HL-60 (cell line): ENCODE measurements at regions not wholly inside any gene's neighbourhood (a gene's known extent, or its start where the extent isn't known, plus 50 kb on each side); places are given as distances from the start of the nearest gene placed in this dataset.

Source experiments
- REST ChIP-seq: IDR thresholded peaks from 2 replicates; pipeline ENCODE4 v1.6.1; 2012; ENCODE audit warnings: low read depth; ENCODE audit not compliant: insufficient replicate concordance
- TF ChIP-seq, protein P1 (sequence below): IDR thresholded peaks from one replicate; pipeline ENCODE4 v1.5.1; 2011; ENCODE audit warnings: low read length, control low read depth, inconsistent platforms; ENCODE audit not compliant: insufficient read depth

GRCh38 chr18:41617647-41618046 is 337.4 kb upstream of the PIK3C3 start:
- TF ChIP-seq, protein P1, sequence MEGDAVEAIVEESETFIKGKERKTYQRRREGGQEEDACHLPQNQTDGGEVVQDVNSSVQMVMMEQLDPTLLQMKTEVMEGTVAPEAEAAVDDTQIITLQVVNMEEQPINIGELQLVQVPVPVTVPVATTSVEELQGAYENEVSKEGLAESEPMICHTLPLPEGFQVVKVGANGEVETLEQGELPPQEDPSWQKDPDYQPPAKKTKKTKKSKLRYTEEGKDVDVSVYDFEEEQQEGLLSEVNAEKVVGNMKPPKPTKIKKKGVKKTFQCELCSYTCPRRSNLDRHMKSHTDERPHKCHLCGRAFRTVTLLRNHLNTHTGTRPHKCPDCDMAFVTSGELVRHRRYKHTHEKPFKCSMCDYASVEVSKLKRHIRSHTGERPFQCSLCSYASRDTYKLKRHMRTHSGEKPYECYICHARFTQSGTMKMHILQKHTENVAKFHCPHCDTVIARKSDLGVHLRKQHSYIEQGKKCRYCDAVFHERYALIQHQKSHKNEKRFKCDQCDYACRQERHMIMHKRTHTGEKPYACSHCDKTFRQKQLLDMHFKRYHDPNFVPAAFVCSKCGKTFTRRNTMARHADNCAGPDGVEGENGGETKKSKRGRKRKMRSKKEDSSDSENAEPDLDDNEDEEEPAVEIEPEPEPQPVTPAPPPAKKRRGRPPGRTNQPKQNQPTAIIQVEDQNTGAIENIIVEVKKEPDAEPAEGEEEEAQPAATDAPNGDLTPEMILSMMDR: no peak
- TF ChIP-seq REST: no peak
